ENCODE measurements at regions not wholly inside any gene's neighbourhood (a gene's known extent, or its start where the extent isn't known, plus 50 kb on each side); places are given as distances from the start of the nearest gene placed in this dataset.
A peak's percentile ranks its signal among the peaks of the same experiment; 100 is the strongest.

DNA sequence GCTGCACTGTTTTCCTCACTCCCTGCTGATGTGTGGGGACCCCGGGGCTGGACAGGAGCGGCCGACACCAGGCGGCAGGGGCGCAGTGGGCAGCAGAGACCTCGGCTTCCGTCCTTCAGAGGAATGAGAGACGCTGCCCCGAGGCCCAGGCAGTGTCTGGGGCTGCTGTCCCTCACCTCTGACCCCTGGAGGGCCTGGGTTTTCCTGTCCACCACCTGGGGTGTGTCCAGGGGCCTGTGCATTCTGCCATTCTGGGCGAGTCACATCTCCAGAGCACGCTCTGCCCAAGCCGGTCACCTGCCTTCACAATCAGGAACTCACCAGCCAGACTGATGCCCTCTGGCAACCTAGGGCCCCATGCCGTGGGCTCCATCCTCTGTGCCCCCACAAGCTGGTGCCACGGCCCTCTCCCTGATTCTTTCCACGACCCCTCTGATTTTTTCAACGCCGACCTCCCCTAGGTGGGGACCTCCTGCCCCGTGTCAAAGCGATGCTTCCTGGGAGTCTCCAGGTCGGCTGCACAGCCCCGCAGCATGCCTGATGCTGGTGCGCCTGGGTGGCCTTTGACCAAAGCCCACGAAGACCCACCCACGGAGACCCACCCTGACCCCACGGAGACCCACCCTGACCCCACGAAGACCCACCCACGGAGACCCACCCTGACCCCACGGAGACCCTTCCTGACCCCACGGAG is 53.7 kb upstream of the CFAP46 start:
- intact Hi-C loops (cut with DNase I): no loop called here
- DNase-seq: no peak
- no peak overlapping the region for H3K27ac ChIP-seq
- TF ChIP-seq, protein P1, sequence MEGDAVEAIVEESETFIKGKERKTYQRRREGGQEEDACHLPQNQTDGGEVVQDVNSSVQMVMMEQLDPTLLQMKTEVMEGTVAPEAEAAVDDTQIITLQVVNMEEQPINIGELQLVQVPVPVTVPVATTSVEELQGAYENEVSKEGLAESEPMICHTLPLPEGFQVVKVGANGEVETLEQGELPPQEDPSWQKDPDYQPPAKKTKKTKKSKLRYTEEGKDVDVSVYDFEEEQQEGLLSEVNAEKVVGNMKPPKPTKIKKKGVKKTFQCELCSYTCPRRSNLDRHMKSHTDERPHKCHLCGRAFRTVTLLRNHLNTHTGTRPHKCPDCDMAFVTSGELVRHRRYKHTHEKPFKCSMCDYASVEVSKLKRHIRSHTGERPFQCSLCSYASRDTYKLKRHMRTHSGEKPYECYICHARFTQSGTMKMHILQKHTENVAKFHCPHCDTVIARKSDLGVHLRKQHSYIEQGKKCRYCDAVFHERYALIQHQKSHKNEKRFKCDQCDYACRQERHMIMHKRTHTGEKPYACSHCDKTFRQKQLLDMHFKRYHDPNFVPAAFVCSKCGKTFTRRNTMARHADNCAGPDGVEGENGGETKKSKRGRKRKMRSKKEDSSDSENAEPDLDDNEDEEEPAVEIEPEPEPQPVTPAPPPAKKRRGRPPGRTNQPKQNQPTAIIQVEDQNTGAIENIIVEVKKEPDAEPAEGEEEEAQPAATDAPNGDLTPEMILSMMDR (IDR thresholded peaks at IDR 0.05): no peak
- H3K9me3 ChIP-seq: no peaks in the 10 kb centered on the region
- H3K27me3 ChIP-seq (ENCODE audit: insufficient read depth in 3 of 3, low read length in 2 of 3): peaks cover 0 to 35% (median 8%) of the 10 kb centered on the region in 3 donors
- WGBS, 3 donors: 77 to 86% (median 83%) methylated on average over 26 to 29 of the region's 29 CpGs
- no peaks in the 10 kb centered on the region for H3K4me1 ChIP-seq
- no peaks in the 10 kb centered on the region for H3K36me3 ChIP-seq (ENCODE audit: insufficient read depth in 1 of 2, low read depth in 1 of 2)
- H3K4me3 ChIP-seq: no peak overlapping the region
- ATAC-seq: no peak

DNA sequence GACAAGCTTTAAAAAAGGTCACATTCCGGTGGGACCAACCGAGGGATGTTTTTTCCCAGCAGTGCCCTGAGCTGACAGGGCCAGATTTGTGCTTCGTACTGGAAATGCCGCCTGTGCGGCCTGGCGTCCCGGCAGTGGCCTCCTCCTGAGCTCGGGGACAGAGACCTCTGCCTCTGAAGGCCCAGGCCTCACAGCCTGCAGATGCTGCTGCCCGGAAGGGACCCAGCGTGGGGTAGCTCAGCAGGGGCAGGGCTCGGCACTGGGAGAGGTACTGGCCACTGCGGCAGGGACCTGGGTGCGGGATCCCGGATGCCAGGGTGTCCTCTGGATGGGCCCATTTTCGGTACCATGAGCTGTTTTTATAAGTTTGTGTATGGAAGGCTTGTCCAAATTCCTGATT is 52.4 kb upstream of the CFAP46 start:
- no peaks in the 10 kb centered on the region for H3K4me1 ChIP-seq
- DNase-seq (no peak), ATAC-seq (no peak)
- no peak overlapping the region for H3K4me3 ChIP-seq
- no peaks in the 10 kb centered on the region for H3K9me3 ChIP-seq
- TF ChIP-seq, protein P1 (IDR thresholded peaks at IDR 0.05): no peak
- peaks cover 0 to 34% (median 7%) of the 10 kb centered on the region in 3 donors for H3K27me3 ChIP-seq (ENCODE audit: insufficient read depth in 3 of 3, low read length in 2 of 3)
- WGBS, 3 donors: 77 to 88% (median 79%) methylated on average over 15 of the region's 15 CpGs
- no peaks in the 10 kb centered on the region for H3K36me3 ChIP-seq (ENCODE audit: insufficient read depth in 1 of 2, low read depth in 1 of 2)
- intact Hi-C loops (cut with DNase I): no loop called here
- no peak overlapping the region for H3K27ac ChIP-seq

DNA sequence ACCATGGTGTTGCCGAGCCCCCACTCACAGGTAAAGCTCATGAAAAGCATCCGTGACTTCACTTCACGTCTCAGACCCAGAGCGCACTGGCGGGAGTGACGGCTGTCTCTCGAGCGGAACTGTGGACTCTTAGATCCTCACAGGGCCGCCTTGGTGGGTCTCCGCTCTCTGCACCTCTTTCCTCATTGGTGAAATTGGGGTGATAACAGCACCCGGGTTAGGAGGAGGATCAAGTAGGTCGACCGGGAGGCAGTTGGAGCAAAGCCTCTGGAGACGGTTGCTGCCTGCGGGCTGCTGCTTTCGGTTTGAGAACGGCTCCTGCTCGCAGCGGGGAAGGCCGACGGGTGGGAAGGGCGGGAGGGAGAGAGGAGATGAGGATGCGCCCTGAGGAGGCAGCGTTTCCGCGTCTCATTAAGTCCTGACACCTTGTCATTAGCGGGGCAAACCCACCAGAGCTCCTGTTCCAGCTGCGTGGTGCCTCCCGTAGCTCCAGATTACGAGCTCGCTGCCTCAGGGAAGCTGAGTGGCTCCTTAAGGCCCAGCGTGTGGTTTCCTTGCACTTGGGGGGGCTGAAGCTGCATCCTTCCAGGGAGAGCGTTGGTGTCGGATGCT is 51.9 kb upstream of the CFAP46 start:
- no peak overlapping the region for H3K27ac ChIP-seq
- H3K9me3 ChIP-seq: no peaks in the 10 kb centered on the region
- H3K4me3 ChIP-seq: peak overlapping the region; percentile 36
- H3K27me3 ChIP-seq (ENCODE audit: insufficient read depth in 3 of 3, low read length in 2 of 3): peaks cover 0 to 38% (median 7%) of the 10 kb centered on the region in 3 donors
- TF ChIP-seq, protein P1 (IDR thresholded peaks at IDR 0.05): no peak
- H3K4me1 ChIP-seq: no peaks in the 10 kb centered on the region
- WGBS, 3 donors: 49 to 57% (median 52%) methylated on average over 34 of the region's 34 CpGs
- DNase-seq: peak in 1 of 2 donors; percentile 22
- intact Hi-C loops (cut with DNase I): no loop called here
- H3K36me3 ChIP-seq (ENCODE audit: insufficient read depth in 1 of 2, low read depth in 1 of 2): no peaks in the 10 kb centered on the region
- ATAC-seq: no peak

DNA sequence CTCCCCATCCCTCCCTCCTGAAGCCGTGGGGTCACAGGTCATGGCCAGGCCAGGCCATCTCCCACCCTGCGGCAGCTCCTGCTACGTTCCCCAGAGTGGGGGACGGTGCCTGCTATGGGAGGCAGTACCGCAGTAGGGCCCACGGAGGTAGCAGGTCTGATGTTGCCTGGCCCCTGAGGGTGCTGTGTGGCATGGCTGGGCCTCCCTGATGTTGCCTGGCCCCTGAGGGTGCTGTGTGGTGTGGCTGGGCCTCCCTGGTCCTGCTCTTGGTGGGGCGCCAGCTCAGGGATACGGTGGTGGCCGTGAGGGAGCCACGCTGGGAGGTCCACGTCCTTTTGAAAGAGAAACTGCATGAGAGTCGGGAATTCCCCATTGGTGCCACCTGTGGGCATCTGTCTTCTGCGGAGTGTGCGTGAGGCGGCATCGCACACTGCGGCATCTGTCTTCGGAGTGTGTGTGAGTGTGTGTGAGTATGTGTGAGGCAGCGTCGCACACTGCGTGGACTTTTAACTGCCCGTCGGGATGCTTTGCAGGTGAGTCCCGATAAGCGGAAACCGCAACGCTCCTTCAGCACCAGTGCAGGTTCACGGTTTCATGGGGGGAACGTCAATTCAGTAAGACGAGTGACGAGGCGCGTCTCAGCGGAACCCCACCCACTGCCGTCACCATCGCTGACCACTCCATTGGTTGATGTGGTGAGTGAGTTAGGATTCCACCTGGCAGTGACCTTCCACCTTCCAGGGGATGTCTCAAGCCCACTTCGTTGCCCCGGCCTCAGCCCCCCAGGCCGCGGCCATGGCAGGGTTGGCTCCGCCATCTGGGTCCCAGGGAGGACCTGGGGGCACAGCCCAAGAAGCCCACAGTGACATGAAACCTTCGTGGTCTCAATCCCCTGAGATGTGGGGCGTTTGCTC is 51.2 kb upstream of the CFAP46 start:
- intact Hi-C loops (cut with DNase I): no loop called here
- no peaks in the 10 kb centered on the region for H3K36me3 ChIP-seq (ENCODE audit: insufficient read depth in 1 of 2, low read depth in 1 of 2)
- TF ChIP-seq, protein P1 (IDR thresholded peaks at IDR 0.05): no peak
- H3K9me3 ChIP-seq: no peaks in the 10 kb centered on the region
- ATAC-seq: no peak
- H3K4me1 ChIP-seq: no peaks in the 10 kb centered on the region
- peaks cover 0 to 40% (median 7%) of the 10 kb centered on the region in 3 donors for H3K27me3 ChIP-seq (ENCODE audit: insufficient read depth in 3 of 3, low read length in 2 of 3)
- 88 to 91% (median 91%) methylated on average over 43 of the region's 43 CpGs for WGBS, 3 donors
- DNase-seq: peak; percentile 7 to 37
- H3K4me3 ChIP-seq: peak overlapping the region; percentile 36
- no peak overlapping the region for H3K27ac ChIP-seq
